ENCODE measurements at regions not wholly inside any gene's neighbourhood (a gene's known extent, or its start where the extent isn't known, plus 50 kb on each side); places are given as distances from the start of the nearest gene placed in this dataset.
"Not testable (repeated sequence)": the region's sequence is repeated elsewhere in the genome, so short reads cannot be mapped to it uniquely, and the experiment has no call there.

DNA sequence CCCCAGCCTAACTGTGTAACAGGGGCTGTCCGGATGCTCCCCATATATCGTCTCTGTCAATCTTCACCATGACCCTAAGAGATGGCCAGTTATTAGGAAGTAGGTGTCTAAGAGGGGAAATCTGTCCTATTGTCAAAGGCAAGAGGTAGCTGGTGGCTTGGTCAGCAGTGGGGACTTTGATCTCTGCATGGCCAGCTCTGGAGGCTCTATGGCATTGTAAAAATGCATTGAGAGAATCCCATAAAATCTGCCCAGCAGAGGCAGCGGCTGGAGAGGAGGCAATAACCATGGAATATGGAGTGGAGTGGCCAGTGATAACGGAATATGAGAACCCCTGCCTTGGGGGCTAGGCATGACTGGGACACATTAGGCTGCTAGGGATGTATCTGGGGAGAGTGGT, 88.8 kb downstream of the MRM1 start:
- ATAC-seq (no peak), DNase-seq (no peak)
- intact Hi-C loops (cut with micrococcal nuclease): no loop called here

DNA sequence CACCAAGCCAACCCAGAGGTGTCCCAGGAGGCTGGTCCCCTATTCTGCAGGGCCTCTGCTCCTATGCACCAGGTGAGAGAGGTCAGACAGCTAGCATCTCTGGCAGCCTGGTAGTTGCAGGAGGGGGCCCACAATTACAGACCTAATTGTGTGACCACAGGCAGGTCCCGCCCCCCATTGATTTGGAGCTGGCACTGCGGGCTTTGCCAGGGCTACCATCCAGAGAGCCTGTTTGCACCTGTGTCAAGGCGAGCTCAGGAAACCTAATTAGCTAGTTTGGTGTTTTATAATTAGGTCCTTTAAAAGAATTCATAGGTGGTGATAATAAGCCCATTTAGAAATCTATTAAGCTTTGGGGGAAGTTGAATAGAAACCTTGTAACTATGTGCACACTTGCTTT, 90.2 kb downstream of the MRM1 start:
- DNase-seq: no peak
- intact Hi-C loops (cut with micrococcal nuclease): no loop called here
- no peak for ATAC-seq

DNA sequence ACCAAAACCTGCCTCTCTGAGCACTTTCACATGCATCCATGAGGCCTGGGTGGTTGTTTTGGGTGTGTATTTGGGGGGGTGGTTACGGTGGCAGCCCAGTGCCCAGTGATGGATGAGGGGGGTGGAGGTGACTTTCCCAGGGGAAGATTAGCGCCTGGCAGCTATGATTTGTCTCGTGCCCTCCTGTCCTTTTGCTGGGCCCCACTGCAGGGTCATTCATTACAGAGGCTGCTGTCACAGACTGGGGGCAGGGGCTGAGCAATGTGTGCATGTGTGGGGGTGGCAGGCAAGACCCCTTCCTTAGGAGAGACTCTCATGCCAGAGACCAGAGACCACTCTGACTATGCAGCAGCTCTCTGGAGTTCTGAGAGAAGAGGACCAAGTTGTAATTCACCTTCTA, 93.7 kb downstream of the MRM1 start:
- DNase-seq (no peak), ATAC-seq (no peak)
- intact Hi-C loops (cut with micrococcal nuclease): no loop called here

DNA sequence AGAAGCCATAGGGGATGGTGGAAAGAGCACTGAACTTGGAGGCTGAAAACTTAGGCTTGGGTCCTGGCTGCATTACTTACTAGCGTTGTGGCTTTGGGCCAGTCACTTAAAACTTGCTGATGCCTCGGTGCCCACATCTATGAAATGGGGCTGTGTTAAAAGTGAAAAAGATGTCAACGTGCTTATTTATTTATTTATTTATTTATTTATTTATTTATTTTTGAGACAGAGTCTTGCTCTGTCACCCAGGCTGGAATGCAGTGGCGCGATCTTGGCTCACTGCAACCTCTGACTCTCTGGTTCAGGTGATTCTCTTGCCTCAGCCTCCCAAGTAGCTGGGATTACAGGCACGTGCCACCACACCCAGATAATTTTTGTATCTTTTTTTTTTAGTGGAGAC, 94.3 kb downstream of the MRM1 start:
- ATAC-seq; DNase-seq; intact Hi-C loops (cut with micrococcal nuclease): not testable (repeated sequence)

DNA sequence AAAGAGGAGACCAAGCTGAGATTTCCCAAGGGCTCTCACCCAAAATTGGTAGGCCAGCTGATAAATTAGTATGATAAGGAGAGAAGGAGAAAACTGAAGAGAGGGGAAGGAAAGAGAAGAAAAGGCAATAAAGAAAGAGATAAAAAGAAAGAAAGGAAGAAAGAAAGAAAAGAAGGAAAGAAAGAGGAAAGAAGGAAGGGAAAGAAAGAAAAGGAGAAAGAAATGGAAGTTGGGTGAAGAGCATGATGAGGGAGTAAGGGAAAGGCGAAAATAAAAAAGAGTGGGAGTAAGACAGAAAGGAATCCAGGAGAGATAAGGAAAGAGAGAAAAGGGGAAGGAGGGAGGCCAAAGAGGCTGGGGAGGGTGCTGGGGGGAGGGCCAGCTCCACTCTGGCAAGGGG, 95.4 kb downstream of the MRM1 start:
- ATAC-seq (no peak), DNase-seq (no peak)
- intact Hi-C loops (cut with micrococcal nuclease): no loop called here

DNA sequence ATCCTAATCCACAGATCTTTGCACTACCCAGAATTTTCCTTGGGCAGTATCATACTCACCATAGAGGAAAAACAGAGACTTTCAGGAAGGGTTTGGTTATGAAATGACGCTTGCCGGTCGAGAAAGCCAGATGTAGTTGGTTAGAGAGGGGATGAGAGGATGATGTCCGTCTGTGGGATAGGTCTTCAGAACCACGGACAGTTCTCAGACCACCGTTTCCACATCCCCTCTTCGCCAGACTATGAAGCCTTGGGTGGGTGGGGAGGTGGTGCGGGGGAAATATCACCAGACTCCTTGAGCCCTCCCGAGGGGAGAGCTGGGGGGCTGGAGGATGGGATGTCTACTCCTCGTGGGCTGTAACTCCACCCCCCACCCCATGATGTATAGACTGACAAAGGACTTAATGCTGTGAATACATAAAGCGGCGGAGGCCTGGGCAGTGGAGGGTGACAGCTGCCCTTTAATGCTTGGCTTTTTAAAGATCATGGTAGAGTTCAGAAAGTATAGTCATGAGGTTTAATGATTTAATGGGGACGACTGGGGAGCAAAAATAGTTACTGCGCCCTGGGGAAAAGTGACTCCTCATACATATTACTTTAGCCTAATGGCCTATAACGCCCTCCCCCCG, 96.6 kb downstream of the MRM1 start:
- intact Hi-C loops (cut with micrococcal nuclease): no loop called here
- ATAC-seq (no peak), DNase-seq (no peak)

DNA sequence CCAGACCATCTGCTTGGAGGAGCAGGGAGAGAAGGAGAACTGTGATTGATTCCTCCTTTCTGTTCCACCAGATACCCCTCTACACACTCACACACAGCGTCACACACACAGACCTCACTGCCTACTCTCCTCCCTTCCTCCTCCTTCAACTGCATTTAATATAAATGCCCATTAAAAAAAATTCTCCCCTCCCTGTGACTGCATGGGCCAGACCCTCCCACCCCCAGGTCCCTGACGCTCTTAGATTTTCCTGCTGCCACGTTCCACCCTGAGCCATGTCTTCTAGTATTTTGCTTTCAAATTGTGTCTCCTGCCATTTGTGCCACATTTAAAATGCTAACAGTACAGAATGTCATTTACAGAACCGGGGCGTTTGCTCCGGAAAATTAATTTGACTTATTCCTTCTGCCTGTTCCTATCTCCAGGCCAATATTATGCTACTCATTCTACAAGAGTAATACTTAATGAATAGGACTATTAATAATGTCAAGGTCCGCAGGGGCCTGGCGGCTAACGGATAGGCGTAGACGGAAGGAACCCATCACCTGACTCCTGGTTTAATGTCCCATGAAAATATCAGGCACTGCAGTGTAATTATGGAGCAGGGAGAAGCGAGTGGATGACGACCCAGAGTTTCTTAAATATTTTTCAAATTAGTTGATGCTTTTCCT, 100.2 kb downstream of the MRM1 start:
- intact Hi-C loops (cut with micrococcal nuclease): no loop called here
- ATAC-seq (no peak), DNase-seq (no peak)

DNA sequence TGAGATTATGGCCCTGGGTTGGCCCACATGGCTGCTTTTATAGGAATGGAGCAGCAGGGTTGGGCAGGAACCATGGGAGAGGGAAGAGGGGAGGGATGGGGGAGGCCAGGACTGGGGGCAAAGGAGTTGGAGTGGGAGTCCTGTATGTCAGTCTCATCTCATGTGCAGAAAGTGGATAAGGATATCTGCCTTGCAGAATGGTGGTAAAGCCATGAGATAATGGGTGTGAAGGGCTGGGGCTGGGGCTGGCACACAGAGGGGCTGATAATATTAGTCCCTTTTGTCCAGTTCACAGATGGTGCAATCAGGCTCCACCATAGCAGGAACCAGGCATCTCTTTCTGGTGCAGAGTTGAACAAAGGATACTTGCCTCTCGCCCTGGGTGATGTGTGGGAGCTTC, 101.3 kb downstream of the MRM1 start:
- no peak for ATAC-seq
- intact Hi-C loops (cut with micrococcal nuclease): no loop called here
- DNase-seq: no peak

DNA sequence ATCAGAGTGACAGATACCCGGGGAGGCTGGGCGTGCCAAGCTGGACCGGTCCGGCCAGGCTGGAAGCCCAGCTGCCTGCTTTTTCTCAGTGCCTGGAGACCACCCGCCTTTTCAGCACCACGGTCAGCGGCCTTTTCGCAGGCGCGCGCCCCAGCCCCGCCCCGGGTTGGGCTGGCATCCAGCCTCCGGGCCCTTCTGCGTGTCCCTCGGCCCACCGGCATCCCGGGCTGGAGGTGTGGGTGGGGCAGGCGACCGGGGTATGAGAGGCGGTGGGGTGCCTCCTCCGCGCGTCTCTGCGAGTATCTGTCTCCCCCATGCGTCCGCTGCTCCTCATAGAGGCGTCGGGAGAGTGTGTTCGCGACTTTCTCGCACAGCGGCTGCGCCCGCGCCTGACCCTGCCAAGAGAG, 102.5 kb downstream of the MRM1 start:
- ATAC-seq (peak; percentile 65), DNase-seq (peak; percentile 72)
- intact Hi-C loops (cut with micrococcal nuclease): no loop called here

DNA sequence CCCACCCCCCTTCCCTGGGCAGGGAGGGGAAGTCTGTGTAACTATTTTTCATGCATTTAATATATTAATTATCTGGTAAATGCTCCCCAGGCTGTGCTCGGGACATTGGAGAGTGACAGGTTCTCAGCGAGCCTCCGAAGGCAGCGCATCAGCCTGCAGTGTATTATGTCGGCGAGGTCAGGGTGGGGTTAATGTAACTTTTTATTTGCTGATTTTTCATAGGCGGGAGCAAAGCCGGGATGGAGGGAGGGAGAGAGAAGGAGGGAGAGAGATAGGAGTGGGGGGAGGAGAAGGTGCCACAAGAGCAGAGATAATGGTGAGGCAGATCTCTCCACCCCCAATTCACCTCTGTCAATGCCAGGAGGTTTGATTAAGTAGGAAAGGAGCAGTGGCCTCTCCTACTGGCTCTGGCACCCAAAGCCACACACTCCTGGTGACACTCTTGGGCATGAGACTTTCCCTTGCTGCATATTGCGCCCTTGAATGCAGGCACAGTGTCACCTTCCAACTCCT, 104.0 kb downstream of the MRM1 start:
- DNase-seq: no peak
- no peak for ATAC-seq
- intact Hi-C loops (cut with micrococcal nuclease): no loop called here

DNA sequence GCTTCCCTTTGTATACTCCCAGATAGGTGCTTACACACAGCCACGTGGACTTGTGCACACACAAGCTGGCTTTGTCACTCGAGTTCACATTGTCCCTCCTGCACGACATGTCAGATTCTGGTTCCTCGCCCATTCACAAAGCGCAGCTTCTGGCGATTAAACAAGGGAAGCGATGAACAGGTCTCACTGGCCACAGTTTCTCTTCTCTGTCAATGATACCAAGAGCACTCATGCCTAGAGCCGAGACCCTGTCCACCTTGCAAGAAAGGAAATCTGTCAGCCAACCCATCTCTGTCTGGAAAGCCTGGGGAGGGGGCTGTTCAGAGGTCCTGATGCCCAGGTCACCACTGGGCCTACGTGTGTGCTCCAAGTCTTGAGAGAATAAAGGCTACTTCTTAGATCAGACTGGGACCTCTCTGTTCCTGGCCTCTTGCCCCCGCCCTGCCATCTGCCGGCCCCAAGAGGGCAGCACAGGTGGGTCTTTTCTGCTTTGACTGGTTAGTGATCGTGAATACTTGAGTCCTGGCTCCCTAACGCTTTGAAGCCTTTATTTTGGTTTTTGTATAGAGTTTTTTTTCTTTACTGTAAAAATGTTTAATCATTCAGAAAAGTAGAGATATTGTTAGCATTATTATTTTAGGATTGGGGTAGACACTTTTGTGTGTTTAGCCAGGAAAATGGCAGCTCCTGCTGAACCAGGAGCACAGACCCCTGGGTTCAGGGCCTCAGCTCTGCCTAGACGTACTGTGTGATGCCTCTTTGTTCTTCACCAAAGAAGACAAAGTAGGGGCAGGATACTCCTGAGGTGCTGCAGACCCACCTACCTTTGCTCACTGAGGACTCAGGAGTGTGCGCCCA, 104.7 kb downstream of the MRM1 start:
- ATAC-seq (no peak), DNase-seq (peak; percentile 34)
- intact Hi-C loops (cut with micrococcal nuclease): no loop called here

DNA sequence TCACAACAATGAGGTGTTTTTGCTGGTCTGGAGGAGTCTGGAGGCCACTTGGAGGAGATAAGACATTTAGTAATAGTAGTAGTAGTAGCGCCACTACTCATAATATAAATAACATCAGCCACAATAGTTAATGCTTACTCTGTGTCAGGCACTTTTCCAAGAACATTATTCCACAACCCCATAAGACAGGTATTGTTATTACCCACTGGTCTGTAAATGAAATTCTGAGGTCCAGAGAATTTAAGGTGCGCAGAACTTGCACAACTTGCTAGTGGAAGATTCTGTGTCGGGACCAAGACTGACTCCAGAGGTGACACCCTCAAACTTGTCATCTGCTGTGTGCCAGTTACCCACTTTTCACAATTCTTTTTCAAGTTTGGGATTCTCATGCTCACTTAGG, 106.5 kb downstream of the MRM1 start:
- no peak for ATAC-seq

DNA sequence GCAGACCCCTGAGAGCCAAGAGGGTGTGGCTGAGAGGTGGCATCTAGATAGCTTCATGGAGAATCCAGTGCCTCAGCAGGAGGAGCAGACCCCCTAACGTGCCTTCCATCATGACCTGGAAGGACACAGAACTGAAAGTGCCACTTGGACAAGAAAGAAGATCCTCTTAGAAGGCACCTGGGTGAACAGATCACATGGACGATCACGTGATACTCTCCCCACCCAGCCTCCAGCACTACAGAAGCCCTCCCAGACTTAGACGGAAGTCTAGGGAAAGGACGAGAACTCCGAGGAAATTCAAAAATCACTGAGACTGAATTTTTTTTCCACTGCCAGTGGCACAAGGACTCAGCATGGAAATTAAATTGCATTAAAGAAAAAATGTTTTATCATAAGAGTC, 113.4 kb downstream of the MRM1 start:
- DNase-seq (no peak), ATAC-seq (no peak)
- intact Hi-C loops (cut with micrococcal nuclease): no loop called here

More for the DNA sequence above, 106.5 kb downstream of the MRM1 start:
- intact Hi-C loops (cut with micrococcal nuclease): no loop called here
- DNase-seq: no peak

DNA sequence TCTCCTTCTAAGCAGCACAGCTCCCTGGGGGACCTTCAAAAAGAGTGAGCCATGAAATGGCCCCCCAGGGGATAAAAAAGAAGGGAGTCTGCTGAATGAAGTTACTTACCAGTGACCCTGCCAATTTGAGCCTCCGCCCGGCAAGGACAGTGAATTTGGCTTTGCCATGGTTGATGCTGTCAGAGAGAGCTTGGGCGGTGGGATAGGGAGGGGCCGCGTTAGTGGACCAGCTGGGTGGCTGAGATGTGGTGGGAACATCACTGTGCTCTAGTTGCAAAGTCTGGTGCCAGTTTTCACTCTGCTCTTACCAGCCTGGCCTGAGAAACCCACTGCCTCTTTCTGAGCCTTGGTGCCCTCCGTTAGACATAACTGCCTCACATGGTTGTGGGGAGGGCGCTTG, 114.6 kb downstream of the MRM1 start:
- intact Hi-C loops (cut with micrococcal nuclease): no loop called here
- ATAC-seq: no peak
- DNase-seq: no peak

DNA sequence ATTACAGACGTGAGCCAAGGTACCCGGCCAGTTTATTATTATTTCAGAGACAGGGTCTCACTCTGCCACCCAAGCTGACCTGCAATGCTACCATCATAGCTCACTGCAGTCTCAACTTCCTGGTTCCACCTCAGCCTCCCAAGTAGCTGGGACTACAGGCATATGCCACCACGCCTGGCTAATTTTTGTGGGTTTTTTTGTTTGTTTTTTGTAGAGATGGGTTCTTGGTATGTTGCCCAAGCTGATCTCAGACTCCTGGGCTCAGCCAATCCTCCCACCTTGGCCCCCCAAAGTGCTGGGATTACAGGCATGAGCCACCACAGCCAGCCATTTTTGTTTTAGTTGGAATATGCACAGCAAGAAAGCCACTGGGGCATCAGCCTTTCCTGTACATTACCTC, 115.7 kb downstream of the MRM1 start:
- no peak for ATAC-seq
- intact Hi-C loops (cut with micrococcal nuclease): no loop called here

DNA sequence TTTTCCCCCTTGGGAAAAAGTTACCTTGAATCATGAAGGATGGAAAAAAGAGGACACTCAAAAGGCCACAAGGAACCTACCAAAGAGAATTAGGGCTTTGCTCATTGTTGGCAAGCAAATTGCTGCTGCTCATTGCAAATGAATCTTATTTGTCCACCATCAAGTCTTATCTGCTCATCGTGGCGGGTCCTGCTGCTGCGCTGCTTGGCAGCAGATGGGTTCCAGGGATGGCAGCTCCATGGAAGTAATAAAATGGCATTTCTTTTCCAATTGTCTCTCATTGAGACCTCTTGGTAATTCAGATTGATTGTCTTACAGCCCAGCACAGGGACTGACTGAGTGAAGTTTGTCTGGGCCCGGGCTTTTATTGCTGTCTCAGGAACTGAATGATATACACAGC, 118.7 kb downstream of the MRM1 start:
- intact Hi-C loops (cut with micrococcal nuclease): no loop called here
- DNase-seq (no peak), ATAC-seq (no peak)

More for the DNA sequence above, 115.7 kb downstream of the MRM1 start:
- DNase-seq: no peak

DNA sequence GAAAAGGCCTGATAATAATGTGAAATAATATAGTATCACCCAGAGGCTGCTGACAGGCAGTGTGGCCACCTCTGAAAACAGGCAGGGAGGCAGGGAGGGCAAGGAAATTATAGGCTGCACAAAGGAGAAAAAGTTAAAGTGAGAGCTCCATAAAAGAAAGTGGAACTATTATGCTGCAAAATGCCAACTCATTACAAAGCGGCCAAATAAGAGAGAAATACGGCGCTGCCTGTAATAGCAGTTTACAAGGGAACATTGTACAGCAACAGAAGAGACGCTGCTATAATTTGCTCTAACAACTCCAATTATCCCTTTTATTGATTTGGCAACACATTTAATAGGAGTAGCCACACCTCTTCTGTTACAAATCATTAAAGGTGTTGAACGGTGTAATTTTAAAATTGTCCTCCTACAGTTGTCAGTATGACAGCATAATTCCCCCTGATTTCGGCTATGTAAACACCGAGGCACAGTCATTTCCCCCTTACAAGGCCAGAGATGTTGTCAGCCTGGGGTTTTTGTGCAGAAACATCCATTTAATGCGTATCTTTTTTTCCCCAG, 120.3 kb downstream of the MRM1 start:
- ATAC-seq (no peak), DNase-seq (no peak)
- intact Hi-C loops (cut with micrococcal nuclease): no loop called here

DNA sequence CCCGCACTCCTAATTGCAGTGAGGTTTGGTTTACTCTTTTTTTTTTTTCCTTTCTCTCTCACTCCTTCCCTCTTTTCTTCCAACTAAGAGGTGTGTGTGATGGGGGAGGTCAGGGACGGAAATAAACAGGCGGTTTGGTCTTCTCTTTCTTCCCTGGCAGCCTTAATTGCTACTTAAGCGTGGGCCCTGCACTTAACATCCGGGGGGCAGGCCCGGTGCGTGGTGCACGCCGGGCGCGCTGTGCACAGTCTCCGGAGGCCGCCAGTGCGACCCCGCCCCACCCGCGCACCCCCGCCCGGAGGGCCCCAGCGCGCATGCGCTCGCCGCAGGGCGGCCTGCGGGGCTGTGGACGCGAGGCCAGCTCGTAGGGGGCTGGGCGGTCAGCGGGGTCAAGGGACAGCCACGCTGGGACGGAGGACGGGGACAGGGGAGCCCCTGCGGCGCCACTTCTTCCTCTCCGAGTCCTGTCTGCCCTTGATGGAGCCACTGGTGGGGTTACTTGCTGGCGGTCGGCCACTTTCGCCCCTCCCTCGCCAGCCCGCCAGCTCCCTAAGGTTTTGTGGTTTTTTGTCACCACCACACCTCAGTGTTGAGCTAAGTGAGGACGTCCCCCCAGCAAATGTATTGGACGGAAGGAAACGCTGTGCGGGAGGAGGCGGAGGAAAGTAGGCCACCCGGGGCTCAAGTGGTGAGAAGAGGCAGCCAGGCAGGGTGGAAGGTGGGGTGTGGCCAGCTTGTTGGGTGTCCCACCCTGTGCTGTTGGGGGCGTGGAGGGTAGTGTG, 120.9 kb downstream of the MRM1 start:
- peak; percentile 78 for DNase-seq
- ATAC-seq: peak; percentile 96
- intact Hi-C loops (cut with micrococcal nuclease): no loop called here

DNA sequence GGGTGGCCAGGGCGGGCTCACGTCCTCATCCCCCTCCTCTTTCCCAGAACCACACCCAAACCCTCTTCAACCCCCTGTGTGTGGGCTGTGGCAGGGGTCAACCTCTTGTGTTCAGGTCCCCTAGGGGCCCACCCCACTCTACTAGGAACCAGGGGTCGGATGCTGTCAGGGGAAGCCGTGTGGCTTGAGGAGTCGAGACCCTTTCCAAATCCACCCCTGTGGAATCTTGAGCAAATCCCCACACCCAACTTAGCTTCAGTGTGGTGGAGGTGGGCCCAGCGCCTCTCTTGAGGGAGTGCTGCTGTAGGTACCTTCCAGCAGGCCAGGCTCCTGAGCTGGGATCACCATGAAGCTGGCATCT, 121.5 kb downstream of the MRM1 start:
- no peak for ATAC-seq
- DNase-seq: no peak
- intact Hi-C loops (cut with micrococcal nuclease): no loop called here
